ENCODE measurements at regions not wholly inside any gene's neighbourhood (a gene's known extent, or its start where the extent isn't known, plus 50 kb on each side); places are given as distances from the start of the nearest gene placed in this dataset.

DNA sequence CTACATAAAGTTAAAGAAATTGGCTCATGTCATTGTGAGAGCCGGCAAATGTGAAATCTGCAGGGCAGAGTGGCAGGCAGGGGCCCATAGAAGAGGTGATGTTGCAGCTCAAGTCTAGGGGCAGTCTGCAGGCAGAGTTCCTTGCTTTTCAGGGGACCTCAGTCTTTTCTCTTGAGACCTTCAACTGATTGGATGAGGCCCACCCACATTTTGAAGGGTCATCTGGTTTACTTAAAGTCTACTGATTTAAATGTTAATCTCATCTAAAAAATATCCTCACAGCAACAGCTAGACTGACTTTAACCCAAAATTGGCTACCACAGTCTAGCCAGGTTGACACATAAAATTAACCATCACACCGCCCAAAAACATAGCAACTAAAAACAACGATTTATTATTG is 77.6 kb upstream of the ALDH1L1 start:
- Histone ChIP-seq H3K36me3 (ENCODE audit: control insufficient read depth in 2 of 2, extremely low read depth in 1 of 2, insufficient read depth in 1 of 2, low read length in 1 of 2) (no peaks in the 10 kb centered on the region), H3K27me3 (replicated peaks in 1 of 2; ENCODE audit: control insufficient read depth in 2 of 2, extremely low read depth in 1 of 2, insufficient read depth in 2 of 2, low read length in 1 of 2) (peaks cover 0 to 14% of the 10 kb centered on the region in 2 experiments), H3K9me3 (no peaks in the 10 kb centered on the region), H3K4me3 (ENCODE audit: control insufficient read depth in 1 of 2, extremely low read depth in 1 of 2, low read length in 1 of 2) (no peak overlapping the region), H3K27ac (ENCODE audit: low read length) (no peak overlapping the region), H3K4me1 (ENCODE audit: control insufficient read depth in 1 of 2, extremely low read depth in 1 of 2, insufficient read depth in 2 of 2, low read length in 2 of 2) (no peaks in the 10 kb centered on the region)
- ATAC-seq (replicated peaks in 1 of 4) = no peak
- peaks cover 6 to 19% of the 10 kb centered on the region in 2 donors for H3K27me3 Mint-ChIP-seq
- ChIA-PET POLR2A (no interaction called here), CTCF (no interaction called here)
- no peak for DNase-seq
- H3K9me3 Mint-ChIP-seq = no peaks in the 10 kb centered on the region
- WGBS (ENCODE audit: insufficient coverage) = 90% methylated on average over 3 of the region's 3 CpGs
- no peak overlapping the region for H3K27ac Mint-ChIP-seq
- H3K36me3 Mint-ChIP-seq = no peaks in the 10 kb centered on the region
- H3K4me1 Mint-ChIP-seq = no peaks in the 10 kb centered on the region
- H3K4me3 Mint-ChIP-seq = no peak overlapping the region

DNA sequence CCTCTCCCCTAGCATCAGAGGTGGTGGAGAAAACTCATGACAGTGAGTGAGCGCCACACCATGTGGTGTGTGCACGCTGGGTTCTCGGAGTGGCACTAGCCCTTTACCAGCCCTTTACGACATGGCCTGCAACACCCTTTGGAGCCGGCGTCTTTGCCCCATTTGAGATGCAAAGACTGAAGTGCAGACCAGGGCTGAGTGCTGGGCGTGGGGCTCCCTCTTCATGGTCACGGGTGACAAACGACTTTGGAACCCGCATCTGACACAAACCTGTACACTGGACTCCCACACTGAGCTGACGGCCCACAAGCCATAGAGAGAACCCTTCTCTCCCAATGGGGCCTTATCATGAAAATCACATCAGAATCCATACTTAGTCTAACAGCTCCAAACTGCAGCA is 76.8 kb upstream of the ALDH1L1 start:
- 93% methylated on average over 10 of the region's 11 CpGs for WGBS (ENCODE audit: insufficient coverage)

GRCh38 chr3:126256251-126256650 is 75.9 kb upstream of the ALDH1L1 start:
- H3K27me3 Mint-ChIP-seq = peaks cover 0 to 6% of the 10 kb centered on the region in 2 donors
- Histone ChIP-seq H3K4me1 (ENCODE audit: control insufficient read depth in 1 of 2, extremely low read depth in 1 of 2, insufficient read depth in 2 of 2, low read length in 2 of 2) (no peaks in the 10 kb centered on the region), H3K4me3 (ENCODE audit: control insufficient read depth in 1 of 2, extremely low read depth in 1 of 2, low read length in 1 of 2) (no peak overlapping the region), H3K27me3 (replicated peaks in 1 of 2; ENCODE audit: control insufficient read depth in 2 of 2, extremely low read depth in 1 of 2, insufficient read depth in 2 of 2, low read length in 1 of 2) (peaks cover 0 to 7% of the 10 kb centered on the region in 2 experiments), H3K36me3 (ENCODE audit: control insufficient read depth in 2 of 2, extremely low read depth in 1 of 2, insufficient read depth in 1 of 2, low read length in 1 of 2) (no peaks in the 10 kb centered on the region), H3K27ac (ENCODE audit: low read length) (no peak overlapping the region), H3K9me3 (no peaks in the 10 kb centered on the region)
- no peak overlapping the region for H3K27ac Mint-ChIP-seq
- WGBS (ENCODE audit: insufficient coverage) = 77% methylated on average over 6 of the region's 7 CpGs
- ATAC-seq (replicated peaks in 1 of 4) (no peak), DNase-seq (no peak)
- POLR2A ChIA-PET = no interaction called here
- no peaks in the 10 kb centered on the region for H3K4me1 Mint-ChIP-seq
- no peak overlapping the region for H3K4me3 Mint-ChIP-seq
- no peaks in the 10 kb centered on the region for H3K9me3 Mint-ChIP-seq
- no peaks in the 10 kb centered on the region for H3K36me3 Mint-ChIP-seq
- CTCF ChIA-PET = interaction anchor here in 1 of 2 donors (0.5 kb wide), 1 partner anchor 18 kb away, joined by 3 read pairs; no protein-coding TSS in a partner anchor

More for the DNA sequence above, 76.8 kb upstream of the ALDH1L1 start:
- H3K9me3 ChIP-seq = no peaks in the 10 kb centered on the region
- no peak overlapping the region for H3K4me3 ChIP-seq (ENCODE audit: control insufficient read depth in 1 of 2, extremely low read depth in 1 of 2, low read length in 1 of 2)
- no peaks in the 10 kb centered on the region for H3K9me3 Mint-ChIP-seq
- no peaks in the 10 kb centered on the region for H3K4me1 ChIP-seq (ENCODE audit: control insufficient read depth in 1 of 2, extremely low read depth in 1 of 2, insufficient read depth in 2 of 2, low read length in 2 of 2)
- H3K27ac Mint-ChIP-seq = no peak overlapping the region
- peaks cover 0 to 11% of the 10 kb centered on the region in 2 experiments for H3K27me3 ChIP-seq (replicated peaks in 1 of 2; ENCODE audit: control insufficient read depth in 2 of 2, extremely low read depth in 1 of 2, insufficient read depth in 2 of 2, low read length in 1 of 2)
- H3K4me3 Mint-ChIP-seq = no peak overlapping the region
- no peaks in the 10 kb centered on the region for H3K36me3 Mint-ChIP-seq
- ChIA-PET POLR2A (no interaction called here), CTCF (no interaction called here)
- no peak overlapping the region for H3K27ac ChIP-seq (ENCODE audit: low read length)
- H3K27me3 Mint-ChIP-seq = peaks cover 6 to 14% of the 10 kb centered on the region in 2 donors
- ATAC-seq (replicated peaks in 1 of 4) (no peak), DNase-seq (no peak)
- H3K36me3 ChIP-seq (ENCODE audit: control insufficient read depth in 2 of 2, extremely low read depth in 1 of 2, insufficient read depth in 1 of 2, low read length in 1 of 2) = no peaks in the 10 kb centered on the region
- no peaks in the 10 kb centered on the region for H3K4me1 Mint-ChIP-seq

DNA sequence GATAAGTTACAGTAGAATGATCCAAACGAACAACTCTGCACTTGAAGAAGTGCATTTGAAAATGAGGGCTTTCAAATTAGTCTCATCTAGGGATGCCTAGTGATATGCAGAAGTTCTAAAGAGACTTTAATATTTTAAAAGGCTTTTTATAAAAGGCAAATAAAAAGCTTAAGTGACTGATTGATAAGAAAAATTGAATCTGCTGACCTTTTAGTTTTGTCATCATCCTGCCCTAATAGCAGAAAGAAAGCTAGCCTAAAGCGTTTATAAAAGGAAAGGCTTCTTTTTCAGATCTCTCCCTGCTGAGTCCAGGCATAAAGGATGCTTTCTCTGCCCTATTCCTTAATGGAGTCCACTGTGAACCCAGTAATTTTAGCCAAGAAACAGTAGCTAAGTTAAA is 72.7 kb upstream of the ALDH1L1 start:
- no peak overlapping the region for H3K27ac Mint-ChIP-seq
- H3K27me3 ChIP-seq (replicated peaks in 1 of 2; ENCODE audit: control insufficient read depth in 2 of 2, extremely low read depth in 1 of 2, insufficient read depth in 2 of 2, low read length in 1 of 2) = peaks cover 0 to 6% of the 10 kb centered on the region in 2 experiments
- no peaks in the 10 kb centered on the region for H3K4me1 ChIP-seq (ENCODE audit: control insufficient read depth in 1 of 2, extremely low read depth in 1 of 2, insufficient read depth in 2 of 2, low read length in 2 of 2)
- no peak overlapping the region for H3K4me3 ChIP-seq (ENCODE audit: control insufficient read depth in 1 of 2, extremely low read depth in 1 of 2, low read length in 1 of 2)
- no peaks in the 10 kb centered on the region for H3K4me1 Mint-ChIP-seq
- DNase-seq = no peak
- no peaks in the 10 kb centered on the region for H3K9me3 ChIP-seq
- no peak for ATAC-seq (replicated peaks in 1 of 4)
- H3K4me3 Mint-ChIP-seq = no peak overlapping the region
- no peaks in the 10 kb centered on the region for H3K9me3 Mint-ChIP-seq
- POLR2A ChIA-PET = no interaction called here
- H3K36me3 Mint-ChIP-seq = no peaks in the 10 kb centered on the region
- CTCF ChIA-PET = no interaction called here
- H3K27ac ChIP-seq (ENCODE audit: low read length) = no peak overlapping the region
- H3K27me3 Mint-ChIP-seq = peaks cover 0 to 6% of the 10 kb centered on the region in 2 donors
- H3K36me3 ChIP-seq (ENCODE audit: control insufficient read depth in 2 of 2, extremely low read depth in 1 of 2, insufficient read depth in 1 of 2, low read length in 1 of 2) = no peaks in the 10 kb centered on the region
- WGBS (ENCODE audit: insufficient coverage) = 33% methylated on average over 1 of the region's 2 CpGs

- no peaks in the 10 kb centered on the region for H3K36me3 ChIP-seq (ENCODE audit: control insufficient read depth in 2 of 2, extremely low read depth in 1 of 2, insufficient read depth in 1 of 2, low read length in 1 of 2)
Measured at GRCh38 chr3:126252373-126252772, 72.0 kb upstream of the ALDH1L1 start.

GRCh38 chr3:126245811-126246727 is 65.7 kb upstream of the ALDH1L1 start:
- Histone ChIP-seq H3K9me3 (no peaks in the 10 kb centered on the region), H3K4me3 (ENCODE audit: control insufficient read depth in 1 of 2, extremely low read depth in 1 of 2, low read length in 1 of 2) (no peak overlapping the region), H3K4me1 (ENCODE audit: control insufficient read depth in 1 of 2, extremely low read depth in 1 of 2, insufficient read depth in 2 of 2, low read length in 2 of 2) (no peaks in the 10 kb centered on the region), H3K36me3 (ENCODE audit: control insufficient read depth in 2 of 2, extremely low read depth in 1 of 2, insufficient read depth in 1 of 2, low read length in 1 of 2) (no peaks in the 10 kb centered on the region), H3K27me3 (replicated peaks in 1 of 2; ENCODE audit: control insufficient read depth in 2 of 2, extremely low read depth in 1 of 2, insufficient read depth in 2 of 2, low read length in 1 of 2) (peaks cover 0 to 13% of the 10 kb centered on the region in 2 experiments), H3K27ac (ENCODE audit: low read length) (no peak overlapping the region)
- H3K27ac Mint-ChIP-seq = no peak overlapping the region
- CTCF ChIA-PET = interaction anchor here (0.6 kb wide), 3 partner anchors 16 to 1343 kb away, joined by 3 to 5 read pairs (median 3); no protein-coding TSS in a partner anchor
- POLR2A ChIA-PET = no interaction called here
- DNase-seq (peak in 1 of 35 experiments; percentile 34), ATAC-seq (replicated peaks in 1 of 4) (no peak)
- H3K27me3 Mint-ChIP-seq = peaks cover 0 to 6% of the 10 kb centered on the region in 2 donors
- no peaks in the 10 kb centered on the region for H3K36me3 Mint-ChIP-seq
- peaks cover 0 to 16% (median 8%) of the 10 kb centered on the region in 3 donors for H3K9me3 Mint-ChIP-seq
- WGBS (ENCODE audit: insufficient coverage) = 73% methylated on average over 10 of the region's 14 CpGs
- no peak overlapping the region for H3K4me3 Mint-ChIP-seq
- no peaks in the 10 kb centered on the region for H3K4me1 Mint-ChIP-seq

More at GRCh38 chr3:126252373-126252772, 72.0 kb upstream of the ALDH1L1 start:
- H3K27ac ChIP-seq (ENCODE audit: low read length) = no peak overlapping the region
- 82% methylated on average over 1 of the region's 1 CpG for WGBS (ENCODE audit: insufficient coverage)
- H3K27me3 ChIP-seq (replicated peaks in 1 of 2; ENCODE audit: control insufficient read depth in 2 of 2, extremely low read depth in 1 of 2, insufficient read depth in 2 of 2, low read length in 1 of 2) = peaks cover 0 to 6% of the 10 kb centered on the region in 2 experiments
- CTCF ChIA-PET = no interaction called here
- Mint-ChIP-seq H3K4me3 (no peak overlapping the region), H3K36me3 (no peaks in the 10 kb centered on the region), H3K4me1 (no peaks in the 10 kb centered on the region), H3K27me3 (peaks cover 0 to 6% of the 10 kb centered on the region in 2 donors), H3K9me3 (peaks cover 0 to 6% (median 5%) of the 10 kb centered on the region in 3 donors), H3K27ac (no peak overlapping the region)
- H3K9me3 ChIP-seq = no peaks in the 10 kb centered on the region
- POLR2A ChIA-PET = no interaction called here
- H3K4me3 ChIP-seq (ENCODE audit: control insufficient read depth in 1 of 2, extremely low read depth in 1 of 2, low read length in 1 of 2) = no peak overlapping the region
- no peak for DNase-seq
- ATAC-seq (replicated peaks in 1 of 4) = no peak
- H3K4me1 ChIP-seq (ENCODE audit: control insufficient read depth in 1 of 2, extremely low read depth in 1 of 2, insufficient read depth in 2 of 2, low read length in 2 of 2) = no peaks in the 10 kb centered on the region
